GM21515 (cell line): ENCODE measurements at regions not wholly inside any gene's neighbourhood (a gene's known extent, or its start where the extent isn't known, plus 50 kb on each side); places are given as distances from the start of the nearest gene placed in this dataset.
"Not testable (repeated sequence)": the region's sequence is repeated elsewhere in the genome, so short reads cannot be mapped to it uniquely, and the experiment has no call there.

Experiments
- ATAC-seq: cut with Tn5 transposase; IDR thresholded peaks from one replicate; pipeline ENCODE4 v1.9.1; 2021; ENCODE audit not compliant: unreplicated experiment

- ATAC-seq, result no peak
Observed at GRCh38 chr16:85220125-85220839, 108.0 kb upstream of the CIBAR2 start.

GRCh38 chr16:85220964-85221731, 108.9 kb upstream of the CIBAR2 start:
- ATAC-seq, result no peak

GRCh38 chr16:85221771-85222154, 109.5 kb upstream of the CIBAR2 start:
- no peak for ATAC-seq

GRCh38 chr16:85222155-85222863, 110.0 kb upstream of the CIBAR2 start:
- no peak for ATAC-seq

GRCh38 chr16:85225257-85225656, 113.0 kb upstream of the CIBAR2 start:
- ATAC-seq, result no peak

GRCh38 chr16:85225721-85226120, 113.4 kb upstream of the CIBAR2 start:
- no peak for ATAC-seq

GRCh38 chr16:85227084-85227945, 115.0 kb upstream of the CIBAR2 start:
- peak; percentile 73 for ATAC-seq

- ATAC-seq, result peak; percentile 5
Observed at GRCh38 chr16:85227946-85228862, 115.9 kb upstream of the CIBAR2 start.

GRCh38 chr16:85228970-85229430, 116.7 kb upstream of the CIBAR2 start:
- no peak for ATAC-seq

- no peak for ATAC-seq
Observed at GRCh38 chr16:85229869-85230462, 117.7 kb upstream of the CIBAR2 start.

GRCh38 chr16:85230764-85231383, 118.6 kb upstream of the CIBAR2 start:
- not testable (repeated sequence) for ATAC-seq

GRCh38 chr16:85231959-85232358, 119.7 kb upstream of the CIBAR2 start:
- ATAC-seq, result no peak

GRCh38 chr16:85232369-85233142, 120.3 kb upstream of the CIBAR2 start:
- no peak for ATAC-seq

- ATAC-seq, result no peak
Observed at GRCh38 chr16:85233516-85233915, 121.2 kb upstream of the CIBAR2 start.

GRCh38 chr16:85234310-85235204, 122.3 kb upstream of the CIBAR2 start:
- ATAC-seq, result no peak

GRCh38 chr16:85235991-85236817, 123.9 kb upstream of the CIBAR2 start:
- no peak for ATAC-seq
